Neural cell (in vitro differentiated cells): ENCODE measurements at regions not wholly inside any gene's neighbourhood (a gene's known extent, or its start where the extent isn't known, plus 50 kb on each side); places are given as distances from the start of the nearest gene placed in this dataset.

Experiments used
- H2AFZ ChIP-seq: fragments of 200-600, 300-800 bp; sonication (generic), shearing (Covaris generic); 2 replicates; pipeline ENCODE4 v1.6.0; 2014; ENCODE audit warnings: low read depth, mild to moderate bottlenecking, antibody characterized with exemption, low read length, moderate library complexity
- H3F3A ChIP-seq: fragments of 200-600 bp; shearing (Covaris generic); 2 replicates; pipeline ENCODE4 v1.6.1; 2016; ENCODE audit warnings: mild to moderate bottlenecking, moderate library complexity, mixed read lengths, antibody characterized with exemption, low read length; ENCODE audit not compliant: insufficient read depth, poor library complexity, severe bottlenecking
- H3K27ac ChIP-seq: fragments of 200-600, 300-800 bp; sonication (generic), shearing (Covaris generic); 2 replicates; pipeline ENCODE4 v1.5.1; 2014; ENCODE audit warnings: mild to moderate bottlenecking, low read length, moderate library complexity
- H3K27me3 ChIP-seq: fragments of 300-800, 200-600 bp; sonication (generic), shearing (Covaris generic); 2 replicates; pipeline ENCODE4 v1.6.0; 2014; ENCODE audit warnings: mild to moderate bottlenecking, low read depth, low read length, moderate library complexity; ENCODE audit not compliant: insufficient read depth
- H3K36me3 ChIP-seq: fragments of 300-800, 200-600 bp; sonication (generic), shearing (Covaris generic); 2 replicates; pipeline ENCODE4 v1.5.1; 2014; ENCODE audit warnings: mild to moderate bottlenecking, antibody characterized with exemption, low read length, moderate library complexity; ENCODE audit not compliant: insufficient read depth
- H3K4me2 ChIP-seq: fragments of 300-800, 200-600 bp; sonication (generic), shearing (Covaris generic); 2 replicates; pipeline ENCODE4 v1.6.0; 2014; ENCODE audit warnings: mild to moderate bottlenecking, low read length
- H3K4me3 ChIP-seq: fragments of 300-800, 200-600 bp; sonication (generic), shearing (Covaris generic); 2 replicates; pipeline ENCODE4 v1.5.1; 2014; ENCODE audit warnings: mild to moderate bottlenecking, low read length, moderate library complexity
- H3K79me2 ChIP-seq: fragments of 200-600 bp; shearing (Covaris generic); replicated peaks from 2 replicates; pipeline ENCODE4 v1.6.0; 2014; ENCODE audit warnings: mild to moderate bottlenecking, low read length, moderate library complexity; ENCODE audit not compliant: insufficient read depth
- H3K9ac ChIP-seq: fragments of 300-800, 200-600 bp; sonication (generic), shearing (Covaris generic); 2 replicates; pipeline ENCODE4 v1.6.1; 2016; ENCODE audit warnings: mild to moderate bottlenecking, low read length, mixed read lengths
- H3K9me2 ChIP-seq: fragments of 200-600 bp; shearing (Covaris generic); 2 replicates; pipeline ENCODE4 v1.6.1; 2016; ENCODE audit warnings: mild to moderate bottlenecking, low read length, mixed read lengths; ENCODE audit not compliant: insufficient read depth
- H3K9me3 ChIP-seq: fragments of 200-600, 300-800 bp; sonication (generic), shearing (Covaris generic); 2 replicates; pipeline ENCODE4 v1.6.1; 2016; ENCODE audit warnings: mild to moderate bottlenecking, mixed run types, low read length, moderate library complexity, mixed read lengths
- H4K20me1 ChIP-seq: fragments of 200-600 bp; shearing (Covaris generic); 2 replicates; pipeline ENCODE4 v1.6.1; 2016; ENCODE audit warnings: mild to moderate bottlenecking, mixed run types; ENCODE audit not compliant: insufficient read depth
- CTCF ChIP-seq: fragments of 450-650 bp; IDR thresholded peaks from 2 replicates; pipeline ENCODE4 v1.5.1; 2014; ENCODE audit warnings: antibody characterized with exemption, mild to moderate bottlenecking, moderate library complexity; ENCODE audit not compliant: poor library complexity, severe bottlenecking
- EP300 ChIP-seq: fragments of 450-650 bp; conservative IDR thresholded peaks from 2 replicates; pipeline ENCODE4 v1.6.1; 2014; ENCODE audit warnings: antibody characterized with exemption, mild to moderate bottlenecking, moderate library complexity; ENCODE audit not compliant: poor library complexity, severe bottlenecking
- EZH2 ChIP-seq: fragments of 200-600, 300-800 bp; shearing (Covaris generic), sonication (generic); IDR thresholded peaks from 2 replicates; pipeline ENCODE4 v1.6.1; 2014; ENCODE audit warnings: antibody characterized with exemption, low read length, borderline replicate concordance, mild to moderate bottlenecking; ENCODE audit not compliant: insufficient read depth, poor library complexity, severe bottlenecking
- MXI1 ChIP-seq: fragments of 450-650 bp; conservative IDR thresholded peaks from 2 replicates; pipeline ENCODE4 v1.6.1; 2014; ENCODE audit warnings: antibody characterized with exemption, mild to moderate bottlenecking; ENCODE audit not compliant: poor library complexity, severe bottlenecking
- POLR2AphosphoS5 ChIP-seq: IDR thresholded peaks from 2 replicates; pipeline ENCODE4 v1.6.1; 2012
- RAD21 ChIP-seq: fragments of 450-650 bp; conservative IDR thresholded peaks from 2 replicates; pipeline ENCODE4 v1.6.1; 2014; ENCODE audit warnings: antibody characterized with exemption, mild to moderate bottlenecking, moderate library complexity
- REST ChIP-seq: IDR thresholded peaks from 2 replicates; pipeline ENCODE4 v1.6.1; 2012; ENCODE audit warnings: borderline replicate concordance
- SMC3 ChIP-seq: fragments of 450-650 bp; conservative IDR thresholded peaks from 2 replicates; pipeline ENCODE4 v1.6.1; 2014; ENCODE audit warnings: antibody characterized with exemption, mild to moderate bottlenecking, moderate library complexity; ENCODE audit not compliant: poor library complexity
- TAF1 ChIP-seq: IDR thresholded peaks from 2 replicates; pipeline ENCODE4 v1.6.1; 2012; ENCODE audit warnings: low read depth

- no peak overlapping the region for H2AFZ ChIP-seq
- no peaks in the 10 kb centered on the region for H4K20me1 ChIP-seq
- no peak overlapping the region for H3K27ac ChIP-seq
- no peak overlapping the region for H3K4me2 ChIP-seq
- no peak overlapping the region for H3K4me3 ChIP-seq
- H3K36me3 ChIP-seq = no peaks in the 10 kb centered on the region
- no peak overlapping the region for H3K9ac ChIP-seq
- no peaks in the 10 kb centered on the region for H3K79me2 ChIP-seq
- no peaks in the 10 kb centered on the region for H3F3A ChIP-seq
- TF ChIP-seq TAF1 = no peak
- TF ChIP-seq MXI1 = no peak
- no peak for TF ChIP-seq EZH2
- TF ChIP-seq SMC3 = no peak
- no peak for TF ChIP-seq CTCF
- no peak for TF ChIP-seq RAD21
- TF ChIP-seq REST = no peak
- no peak for TF ChIP-seq POLR2AphosphoS5
- no peak for TF ChIP-seq EP300
- H3K27me3 ChIP-seq = no peaks in the 10 kb centered on the region
- H3K9me2 ChIP-seq = no peaks in the 10 kb centered on the region
- H3K9me3 ChIP-seq = no peaks in the 10 kb centered on the region
Measured at GRCh38 chr10:57353403-57354003, 914.2 kb downstream of the IPMK start.

GRCh38 chr10:57351076-57351475, 916.6 kb downstream of the IPMK start:
- Histone ChIP-seq H4K20me1 (no peaks in the 10 kb centered on the region), H3K9ac (no peak overlapping the region), H3K9me2 (no peaks in the 10 kb centered on the region), H3K9me3 (no peaks in the 10 kb centered on the region), H3K79me2 (no peaks in the 10 kb centered on the region), H3K27me3 (no peaks in the 10 kb centered on the region), H3K4me2 (no peak overlapping the region), H2AFZ (no peak overlapping the region), H3K27ac (no peak overlapping the region), H3F3A (no peaks in the 10 kb centered on the region), H3K4me3 (no peak overlapping the region), H3K36me3 (no peaks in the 10 kb centered on the region)
- TF ChIP-seq TAF1 (no peak), POLR2AphosphoS5 (no peak), EZH2 (no peak), EP300 (no peak), MXI1 (no peak), SMC3 (no peak), CTCF (no peak), REST (no peak), RAD21 (no peak)
